ENCODE measurements at regions not wholly inside any gene's neighbourhood (a gene's known extent, or its start where the extent isn't known, plus 50 kb on each side); places are given as distances from the start of the nearest gene placed in this dataset.

GRCh38 chr19:28351761-28352160 lies 861.2 kb downstream of the UQCRFS1 start:
- TF ChIP-seq FOXM1 (IDR thresholded peaks at IDR 0.05; ENCODE audit: borderline replicate concordance) (no peak), HDGF (IDR thresholded peaks at IDR 0.05; ENCODE audit: borderline replicate concordance) (no peak), NFRKB (IDR thresholded peaks at IDR 0.05) (no peak), SP1 (IDR thresholded peaks at IDR 0.05) (no peak), FOXA1 (IDR thresholded peaks at IDR 0.05) (no peak), ZNF384 (IDR thresholded peaks at IDR 0.05) (no peak), TARDBP (IDR thresholded peaks at IDR 0.05) (no peak), BHLHE40 (IDR thresholded peaks at IDR 0.05; ENCODE audit: borderline replicate concordance) (no peak), CTBP1 (IDR thresholded peaks at IDR 0.05; ENCODE audit: borderline replicate concordance) (no peak), ELF4 (IDR thresholded peaks at IDR 0.05) (no peak), LEF1 (IDR thresholded peaks at IDR 0.05; ENCODE audit: borderline replicate concordance) (no peak), ARNT (IDR thresholded peaks at IDR 0.05) (no peak)
